ENCODE measurements at regions not wholly inside any gene's neighbourhood (a gene's known extent, or its start where the extent isn't known, plus 50 kb on each side); places are given as distances from the start of the nearest gene placed in this dataset.

GRCh38 chr10:88212069-88212468 lies 348.6 kb downstream of the PTEN start:
- TF ChIP-seq CTCF (conservative IDR thresholded peaks at IDR 0.05; ENCODE audit: low read depth, low read length), result no peak
- TF ChIP-seq EZH2 (IDR thresholded peaks at IDR 0.05; ENCODE audit: borderline replicate concordance, low read depth, low read length, poor library complexity, severe bottlenecking), result no peak

Data from A673 (cell line).